ENCODE measurements at regions not wholly inside any gene's neighbourhood (a gene's known extent, or its start where the extent isn't known, plus 50 kb on each side); places are given as distances from the start of the nearest gene placed in this dataset.
"Not testable (repeated sequence)": the region's sequence is repeated elsewhere in the genome, so short reads cannot be mapped to it uniquely, and the experiment has no call there.

GRCh38 chr9:64560833-64561232 lies 724.2 kb downstream of the FOXD4L5 start:
- 75 to 85% (median 80%) methylated on average over 1 to 3 of the region's 3 CpGs; no CpG with 5 or more reads in 1 of the 4 donors for WGBS, 4 donors
- not testable (repeated sequence) for ATAC-seq
- DNase-seq = peak in 1 of 5 donors; percentile 22

More at GRCh38 chr9:64560833-64561232, 724.2 kb downstream of the FOXD4L5 start:
- H3K27ac ChIP-seq; intact Hi-C loops (cut with DNase I); H3K4me1 ChIP-seq; H3K27me3 ChIP-seq; H3K36me3 ChIP-seq; H3K9me3 ChIP-seq; H3K4me3 ChIP-seq: not testable (repeated sequence)

Data from heart left ventricle (tissue), 16 donors.